HG03521 (cell line): ENCODE measurements at regions not wholly inside any gene's neighbourhood (a gene's known extent, or its start where the extent isn't known, plus 50 kb on each side); places are given as distances from the start of the nearest gene placed in this dataset.
"Not testable (repeated sequence)": the region's sequence is repeated elsewhere in the genome, so short reads cannot be mapped to it uniquely, and the experiment has no call there.

ENCODE experiments used
- ATAC-seq: cut with Tn5 transposase; IDR thresholded peaks from one replicate; pipeline ENCODE4 v1.9.1; 2021; ENCODE audit warnings: mild to moderate bottlenecking, moderate library complexity; ENCODE audit not compliant: unreplicated experiment

DNA sequence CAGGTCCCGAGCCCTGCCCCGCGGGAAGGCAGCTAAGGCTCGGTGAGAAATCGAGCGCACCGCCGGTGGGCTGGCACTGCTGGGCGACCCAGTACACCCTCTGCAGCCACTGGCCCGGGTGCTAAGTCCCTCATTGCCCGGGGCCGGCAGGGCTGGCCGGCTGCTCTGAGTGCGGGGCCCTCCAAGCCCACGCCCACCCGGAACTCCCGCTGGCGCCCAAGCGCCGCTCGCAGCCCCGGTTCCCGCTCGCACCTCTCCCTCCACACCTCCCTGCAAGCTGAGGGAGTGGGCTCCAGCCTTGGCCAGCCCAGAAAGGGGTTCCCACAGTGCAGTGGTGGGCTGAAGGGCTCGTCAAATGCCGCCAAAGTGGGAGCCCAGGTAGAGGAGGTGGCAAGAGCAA lies 63.2 kb upstream of the IER3 start:
- not testable (repeated sequence) for ATAC-seq

DNA sequence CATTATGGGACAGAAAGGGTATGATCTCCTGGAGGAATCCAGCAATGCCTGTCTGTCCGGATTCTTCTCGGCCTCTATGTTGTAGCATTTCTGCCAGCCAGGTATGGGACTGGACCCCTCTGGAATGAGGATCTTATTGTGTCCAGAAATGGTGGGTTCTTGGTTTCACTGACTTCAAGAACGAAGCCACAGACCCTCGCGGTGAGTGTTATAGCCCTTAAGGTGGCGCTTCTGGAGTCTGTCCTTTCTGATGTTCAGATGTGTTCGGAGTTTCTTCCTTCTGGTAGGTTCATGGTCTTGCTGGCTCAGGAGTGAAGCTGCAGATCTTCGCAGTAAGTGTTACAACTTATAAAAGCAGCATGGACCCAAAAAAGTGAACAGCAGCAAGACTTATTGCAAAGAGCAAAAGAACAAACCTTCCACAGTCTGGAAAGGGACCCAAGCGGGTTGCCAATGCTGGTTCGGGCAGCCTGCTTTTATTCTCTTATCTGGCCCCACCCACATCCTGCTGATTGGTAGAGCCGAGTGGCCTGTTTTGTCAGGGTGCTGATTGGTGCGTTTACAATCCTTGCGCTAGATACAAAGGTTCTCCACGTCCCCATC lies 62.3 kb upstream of the IER3 start:
- no peak for ATAC-seq

DNA sequence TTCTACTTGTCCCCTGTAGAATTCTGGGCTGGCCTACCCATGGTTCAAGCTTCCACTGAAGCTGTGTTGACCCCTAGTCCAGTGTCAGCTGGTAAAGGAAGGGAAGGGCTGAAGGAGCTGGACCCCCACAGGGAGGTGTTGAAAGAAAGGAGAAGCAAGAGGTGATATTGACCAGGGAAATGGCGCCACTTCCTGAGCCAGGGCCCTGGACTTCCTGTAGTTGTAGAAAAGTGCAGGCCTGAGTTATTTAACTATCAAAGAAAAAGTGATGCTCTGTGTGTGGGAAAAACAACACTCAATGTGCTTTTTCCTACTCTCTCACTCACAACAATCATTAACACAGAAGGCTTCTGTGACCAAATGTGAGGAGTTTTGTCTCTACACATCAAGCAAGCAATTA lies 60.0 kb upstream of the IER3 start:
- no peak for ATAC-seq

DNA sequence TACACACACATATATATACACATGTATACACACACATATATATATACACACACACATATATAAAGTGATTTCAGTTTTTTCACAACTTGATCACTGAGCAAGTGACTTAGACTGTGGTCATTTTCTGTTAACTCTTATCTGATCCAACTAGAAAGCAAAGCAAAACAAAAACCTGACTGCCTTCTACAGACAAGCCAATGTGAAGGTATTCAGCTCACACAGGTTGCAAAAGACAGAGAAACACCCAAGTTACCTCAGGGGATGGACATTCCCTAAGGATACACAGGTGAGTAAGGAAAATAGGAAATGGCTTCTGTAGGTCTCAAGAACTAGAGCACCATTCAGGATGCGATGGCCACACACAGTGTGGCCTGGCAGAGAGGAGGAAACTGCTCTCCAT lies 58.4 kb upstream of the IER3 start:
- ATAC-seq = no peak

DNA sequence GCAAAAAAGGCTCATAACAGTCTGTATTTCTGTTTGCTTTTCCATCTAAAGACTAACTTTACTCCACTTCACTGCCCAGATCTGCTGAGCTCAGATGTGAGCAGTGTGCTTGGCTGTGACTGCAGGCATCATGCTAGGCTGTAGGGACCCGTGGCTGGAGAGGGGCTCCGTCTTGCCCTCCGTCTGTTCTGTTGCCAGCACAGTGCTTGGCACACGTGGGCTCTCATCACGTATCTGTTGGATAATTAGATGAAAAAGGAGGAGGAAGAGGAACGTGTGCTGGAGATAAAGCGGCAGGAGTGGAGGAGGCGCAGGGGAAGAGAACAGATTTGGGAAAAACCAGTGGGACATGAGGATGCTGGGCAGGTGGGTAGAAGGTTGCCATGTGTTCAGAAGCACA lies 57.6 kb upstream of the IER3 start:
- ATAC-seq = no peak

DNA sequence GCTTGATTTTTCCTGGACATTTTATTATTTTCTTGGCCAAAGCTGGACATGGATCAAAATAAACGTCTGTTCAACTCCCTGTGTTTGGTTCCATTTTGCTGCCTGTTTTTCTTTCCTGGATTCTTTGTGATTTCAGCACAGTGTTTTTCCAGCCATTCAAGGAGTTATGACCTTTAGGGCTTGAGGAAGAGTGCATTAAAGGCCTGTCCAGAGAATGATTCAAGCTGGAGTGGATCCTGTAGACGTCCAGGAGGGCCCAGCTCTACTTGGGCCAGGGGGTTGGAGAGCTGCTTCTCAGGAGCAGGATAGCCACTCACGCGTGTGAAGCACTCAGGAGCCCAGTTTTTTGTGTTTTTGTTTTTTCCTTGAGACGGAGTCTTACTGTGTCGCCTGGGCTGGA lies 56.5 kb upstream of the IER3 start:
- no peak for ATAC-seq

DNA sequence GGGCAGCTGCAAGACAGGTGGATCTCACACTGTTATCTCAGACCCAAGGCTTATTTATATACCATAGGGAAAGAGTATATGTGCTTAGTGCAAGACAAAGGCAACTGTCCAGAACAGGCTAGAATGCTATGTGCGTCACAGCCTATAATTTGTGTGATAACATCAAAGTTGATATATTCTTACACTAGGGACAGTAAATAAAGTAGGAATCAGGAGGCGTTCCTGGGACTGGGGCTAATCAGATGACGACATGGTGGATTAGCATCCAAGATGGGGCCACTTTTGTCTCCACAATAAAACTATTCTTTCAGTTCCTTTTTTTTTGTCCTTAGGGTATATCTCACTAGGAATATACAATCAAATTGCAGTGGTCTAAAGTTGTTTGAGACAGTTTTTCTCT lies 54.9 kb upstream of the IER3 start:
- ATAC-seq = no peak

DNA sequence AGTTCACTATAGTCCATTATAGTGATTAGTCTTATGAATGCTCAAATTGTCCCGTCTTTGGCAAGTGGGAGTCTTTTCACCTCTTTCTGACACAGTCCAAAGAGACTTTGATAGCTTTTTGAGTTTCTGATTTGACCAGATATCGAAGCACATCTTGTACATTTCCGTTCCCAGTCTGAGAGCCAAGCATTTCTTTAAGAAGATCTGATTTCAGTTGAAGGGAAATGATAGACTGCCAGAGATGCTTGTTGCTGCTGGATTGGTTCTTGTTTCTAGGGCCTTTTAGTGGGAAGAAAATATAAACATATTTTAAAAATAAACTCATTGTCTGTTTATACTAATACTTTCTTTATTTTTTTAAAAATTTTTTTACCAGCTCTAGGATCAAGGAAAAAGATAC lies 54.1 kb upstream of the IER3 start:
- no peak for ATAC-seq

DNA sequence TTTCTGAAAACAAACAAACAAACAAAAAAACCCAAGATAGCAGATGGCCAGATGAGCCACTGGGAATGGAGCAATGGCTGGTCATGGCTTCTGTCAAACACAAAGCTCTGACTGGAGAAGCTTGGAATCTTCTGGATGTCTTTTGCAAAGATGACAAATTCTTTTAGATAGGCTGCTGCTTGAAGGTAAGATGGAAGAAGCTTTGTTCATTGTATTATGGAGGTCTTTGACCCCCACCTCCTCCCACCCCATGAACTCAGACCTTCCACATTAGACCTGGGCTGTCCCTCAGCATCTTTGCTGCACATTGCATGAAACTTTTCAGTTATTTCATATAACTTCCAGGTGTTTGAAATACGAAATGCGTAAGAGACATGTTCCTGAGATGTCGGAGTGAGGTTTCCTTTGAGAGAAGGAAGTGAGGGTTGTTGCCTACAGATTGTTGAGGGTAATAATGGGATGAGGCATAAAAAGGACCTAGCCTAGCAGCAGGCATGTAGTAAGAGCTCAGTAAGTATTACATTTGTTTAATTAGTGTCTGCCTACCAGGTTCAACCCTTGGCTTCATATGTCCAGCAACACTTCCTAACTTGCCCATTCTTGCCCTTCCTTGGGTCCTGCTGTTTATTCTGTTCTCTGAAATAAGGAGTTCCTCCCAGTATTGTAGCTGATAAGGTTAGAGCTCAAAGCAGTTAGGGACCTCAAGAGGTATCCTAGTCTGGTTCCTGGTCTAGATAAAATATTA lies 51.4 kb upstream of the IER3 start:
- ATAC-seq = no peak
